ENCODE measurements at regions not wholly inside any gene's neighbourhood (a gene's known extent, or its start where the extent isn't known, plus 50 kb on each side); places are given as distances from the start of the nearest gene placed in this dataset.

GRCh38 chr15:62934236-62934971, 108.1 kb upstream of the TPM1 start:
- TF ChIP-seq CTCF (IDR thresholded peaks at IDR 0.05) (no peak), POLR2A (IDR thresholded peaks at IDR 0.05) (no peak)

All from body of pancreas (tissue), 4 donors.